K562 (cell line): ENCODE measurements at regions not wholly inside any gene's neighbourhood (a gene's known extent, or its start where the extent isn't known, plus 50 kb on each side); places are given as distances from the start of the nearest gene placed in this dataset.

Source experiments
- ATAC-seq: fragments of 200-7000 bp; cut with Tn5 transposase; 3 replicates; pipeline ENCODE4 v1.9.1; 2020; ENCODE audit warnings: moderate library complexity
- BruUV-seq: library from RNA; stranded (reverse); fragments of 400-500 nt; replicated peaks from 2 replicates; lab custom pipeline; 2021; lab: Mats Ljungman, UMichigan
- CTCF ChIA-PET: fragments of 300-600 bp; formaldehyde crosslinking; extraction: SDS; loops from one replicate; lab custom pipeline; 2021; ENCODE audit warnings: low intra/inter-chr PET ratio; lab: Yijun Ruan, JAX
- POLR2A ChIA-PET: fragments of 300-600, 350-650 bp; sonication (Branson Sonifier 250); formaldehyde crosslinking; extraction: SDS; loops from one replicate; lab custom pipeline; 2021; ENCODE audit warnings: antibody characterized with exemption, inconsistent platforms; lab: Yijun Ruan, JAX
- DNase-seq, 4 experiments: peaks; one replicate each; pipeline versions ENCODE4 v3.0.0 to v3.0.0-alpha.2; 2011 to 2018; ENCODE audit warnings: low spot score in 3 of 4, mixed read lengths in 3 of 4; ENCODE audit errors: extremely low read depth in 1 of 4
- FAIRE-seq: peaks from 2 replicates; lab custom pipeline; 2011; peaks lifted over from hg19 to GRCh38; lab: Jason Lieb, UNC
- H2AFZ ChIP-seq: 2 replicates; pipeline ENCODE4 v1.6.0; 2011; ENCODE audit warnings: low read depth, low read length, control low read depth, inconsistent platforms
- H3K27ac ChIP-seq: fragments of 200-600 bp; 3 replicates; pipeline ENCODE4 v1.8.0; 2011; ENCODE audit warnings: low read depth, mild to moderate bottlenecking, control low read depth, inconsistent platforms, low read length, moderate library complexity, mixed read lengths; ENCODE audit errors: extremely low read depth
- H3K27me3 ChIP-seq, 2 experiments: fragments of 300-600 bp in 1 of 2; 2 replicates in 1 of 2; 3 replicates in 1 of 2; pipeline versions ENCODE4 v1.6.0 to v1.8.0; 2011; ENCODE audit warnings: inconsistent platforms in 2 of 2, low read length in 2 of 2, mild to moderate bottlenecking in 1 of 2, mixed read lengths in 1 of 2, moderate library complexity in 1 of 2; ENCODE audit not compliant: control insufficient read depth in 2 of 2, insufficient read depth in 2 of 2
- H3K36me3 ChIP-seq: fragments of 300-600 bp; 3 replicates; pipeline ENCODE4 v1.8.0; 2011; ENCODE audit warnings: mild to moderate bottlenecking, low read length, inconsistent platforms; ENCODE audit not compliant: control insufficient read depth, insufficient read depth
- H3K4me1 ChIP-seq, 2 experiments: fragments of 200-600 bp in 1 of 2; replicated peaks in 1 of 2; 2 replicates in 1 of 2; 3 replicates in 1 of 2; pipeline versions ENCODE4 v1.5.1 to v1.8.0; 2011; ENCODE audit warnings: inconsistent platforms in 2 of 2, low read length in 2 of 2, mild to moderate bottlenecking in 1 of 2, mixed read lengths in 1 of 2, moderate library complexity in 1 of 2; ENCODE audit not compliant: control insufficient read depth in 2 of 2, insufficient read depth in 2 of 2
- H3K4me2 ChIP-seq: 2 replicates; pipeline ENCODE4 v1.6.1; 2011; ENCODE audit warnings: low read length, control low read depth, inconsistent platforms, mixed read lengths; ENCODE audit not compliant: insufficient read depth
- H3K4me3 ChIP-seq: fragments of 200-600 bp; sonication (generic), shearing (Covaris generic); 2 replicates; pipeline ENCODE4 v1.5.1; 2016; ENCODE audit warnings: control low read depth, inconsistent platforms
- H3K79me2 ChIP-seq: fragments of 200-600 bp; 3 replicates; pipeline ENCODE4 v1.8.0; 2011; ENCODE audit warnings: low read length, inconsistent platforms; ENCODE audit not compliant: control insufficient read depth, insufficient read depth
- H3K9ac ChIP-seq, 2 experiments: 2 replicates each; pipeline versions ENCODE4 v1.6.0 to v1.6.1; 2011; ENCODE audit warnings: low read depth in 2 of 2, low read length in 2 of 2, control low read depth in 1 of 2, inconsistent platforms in 1 of 2, mild to moderate bottlenecking in 1 of 2, mixed read lengths in 1 of 2; ENCODE audit not compliant: insufficient read depth in 1 of 2
- H3K9me1 ChIP-seq: one replicate; pipeline ENCODE4 v1.6.0; 2011; ENCODE audit warnings: inconsistent platforms, mild to moderate bottlenecking, low read length, moderate library complexity; ENCODE audit not compliant: control insufficient read depth, insufficient read depth
- H3K9me3 ChIP-seq: replicated peaks from 2 replicates; pipeline ENCODE4 v1.5.1; 2011; ENCODE audit warnings: low read depth, low read length, inconsistent platforms; ENCODE audit not compliant: control insufficient read depth, insufficient read depth
- H4K20me1 ChIP-seq: replicated peaks from 2 replicates; pipeline ENCODE4 v1.6.1; 2011; ENCODE audit warnings: low read length, inconsistent platforms, mixed read lengths; ENCODE audit not compliant: control insufficient read depth, insufficient read depth
- BHLHE40 ChIP-seq: IDR thresholded peaks from 2 replicates; pipeline ENCODE4 v1.6.1; 2011; ENCODE audit warnings: low read length, improper control_type of control experiment
- DDX20 ChIP-seq: fragments of 450-650 bp; IDR thresholded peaks from 2 replicates; pipeline ENCODE4 v1.6.1; 2016; ENCODE audit warnings: missing genetic modification characterization, low read depth, mild to moderate bottlenecking, missing compliant biosample characterization, moderate library complexity
- FOS ChIP-seq: IDR thresholded peaks from 3 replicates; pipeline ENCODE4 v1.6.1; 2011; ENCODE audit not compliant: insufficient read length; ENCODE audit errors: extremely low read depth
- IFI16 ChIP-seq: fragments of 250-450 bp; sonication (Bioruptor Pico); IDR thresholded peaks from 2 replicates; pipeline ENCODE4 v2.1.2; 2022; ENCODE audit warnings: mild to moderate bottlenecking, inconsistent platforms
- MTA2 ChIP-seq: fragments of 450-650 bp; IDR thresholded peaks from 2 replicates; pipeline ENCODE4 v1.6.1; 2016; ENCODE audit warnings: low read depth
- NFIC ChIP-seq: fragments of 450-650 bp; IDR thresholded peaks from 2 replicates; pipeline ENCODE4 v1.6.1; 2017; ENCODE audit warnings: mild to moderate bottlenecking, inconsistent platforms
- NRF1 ChIP-seq, 2 experiments: fragments of 450-650 bp; IDR thresholded peaks in 1 of 2; conservative IDR thresholded peaks in 1 of 2; 2 replicates each; pipeline ENCODE4 v1.6.1; 2014; ENCODE audit warnings: mild to moderate bottlenecking in 2 of 2
- PHF21A ChIP-seq: fragments of 450-650 bp; IDR thresholded peaks from 2 replicates; pipeline ENCODE4 v1.6.1; 2017; ENCODE audit warnings: low read depth, borderline replicate concordance
- RBM25 ChIP-seq: fragments of 200-400 bp; formaldehyde crosslinking; IDR thresholded peaks from 2 replicates; pipeline ENCODE4 v1.6.1; 2018; ENCODE audit warnings: low read length, low read depth, moderate library complexity; ENCODE audit not compliant: severe bottlenecking
- RBM39 ChIP-seq: fragments of 200-400 bp; formaldehyde crosslinking; optimal IDR thresholded peaks from 2 replicates; pipeline ENCODE3; 2018; ENCODE audit warnings: low read depth, low read length
- TAF7 ChIP-seq: fragments of 450-650 bp; IDR thresholded peaks from 2 replicates; pipeline ENCODE4 v1.6.1; 2016; ENCODE audit warnings: missing genetic modification characterization, missing compliant biosample characterization
- ZBTB5 ChIP-seq: fragments of 450-650 bp; IDR thresholded peaks from 2 replicates; pipeline ENCODE4 v1.6.1; 2017; ENCODE audit warnings: antibody characterized with exemption
- ZMIZ1 ChIP-seq, 2 experiments: fragments of 150-350 bp in 1 of 2; IDR thresholded peaks; 2 replicates each; pipeline ENCODE4 v1.6.1; 2012 to 2016; ENCODE audit warnings: low read depth in 2 of 2, low read length in 2 of 2, mild to moderate bottlenecking in 1 of 2, moderate library complexity in 1 of 2
- ZNF449 ChIP-seq: fragments of 250-450 bp; sonication (Bioruptor Pico); IDR thresholded peaks from 2 replicates; pipeline ENCODE4 v1.8.0; 2022; ENCODE audit warnings: moderate library complexity, mild to moderate bottlenecking, inconsistent platforms
- ZNF740 ChIP-seq, 3 experiments: fragments of 200-800 bp in 1 of 3; sonication (Bioruptor generic) in 1 of 3; sonication (generic) in 1 of 3; formaldehyde crosslinking in 1 of 3; IDR thresholded peaks; 2 replicates each; pipeline versions ENCODE4 v1.6.1 to v1.8.0; 2016 to 2022; ENCODE audit warnings: mild to moderate bottlenecking in 2 of 3, missing compliant biosample characterization in 2 of 3, missing genetic modification characterization in 2 of 3, missing genetic modification reagents in 1 of 3
- WGBS: fragments of 100-300 bp; shearing (Covaris generic); methylation state at CpG from one replicate; pipeline ENCODE4 v1.1.6; 2016; ENCODE audit warnings: low coverage, mixed read lengths; ENCODE audit not compliant: insufficient coverage; ENCODE audit errors: missing lambda C conversion rate; 5-methylcytosine and 5-hydroxymethylcytosine counted together
- in situ Hi-C: fragments of 300-500 bp; cut with MboI; formaldehyde crosslinking; loops from 4 replicates; pipeline ENCODE4 v1.15.0; 2018; ENCODE audit warnings: inconsistent platforms, mixed read lengths
- intact Hi-C: fragments of 100-400 bp; cut with micrococcal nuclease; formaldehyde crosslinking; loops from 2 replicates; pipeline ENCODE4 v1.14.2; 2022

GRCh38 chr5:165375201-165375600 lies 1869.8 kb downstream of the MAT2B start:
- FAIRE-seq = no peak
- H3K79me2 ChIP-seq = no peaks in the 10 kb centered on the region
- no TSS peak for BruUV-seq
- no peaks in the 10 kb centered on the region for H3K9me1 ChIP-seq
- no peaks in the 10 kb centered on the region for H3K36me3 ChIP-seq
- no peaks in the 10 kb centered on the region for H3K4me1 ChIP-seq
- DNase-seq = no peak
- no peak overlapping the region for H2AFZ ChIP-seq
- no peak overlapping the region for H3K27ac ChIP-seq
- no peak overlapping the region for H3K4me2 ChIP-seq
- ChIA-PET POLR2A (no interaction called here), CTCF (no interaction called here)
- H3K9ac ChIP-seq = no peak overlapping the region
- no peak for ATAC-seq
- 0% methylated on average over 2 of the region's 2 CpGs for WGBS
- intact Hi-C loops (no loop called here), in situ Hi-C loops (no loop called here)
- TF ChIP-seq ZMIZ1 (IDR thresholded peaks at IDR 0.05; ENCODE audit: low read depth in 2 of 2, low read length in 2 of 2) = no peak
- no peak for TF ChIP-seq MTA2
- TF ChIP-seq ZBTB5 = no peak
- no peak for TF ChIP-seq RBM25
- no peak for TF ChIP-seq NRF1 (conservative IDR thresholded peaks at IDR 0.05 in 1 of 2, IDR thresholded peaks at IDR 0.05 in 1 of 2)
- no peak for TF ChIP-seq NFIC
- TF ChIP-seq FOS = no peak
- TF ChIP-seq PHF21A = no peak
- TF ChIP-seq ZNF740 (CRISPR knock-in tag; IDR thresholded peaks at IDR 0.05) = no peak
- TF ChIP-seq ZNF740 (tag; IDR thresholded peaks at IDR 0.05) = no peak
- TF ChIP-seq ZNF449 = no peak
- no peak for TF ChIP-seq RBM39
- TF ChIP-seq TAF7 (tag) = no peak
- no peak for TF ChIP-seq BHLHE40
- TF ChIP-seq IFI16 (CRISPR knock-in tag) = no peak
- no peak for TF ChIP-seq DDX20 (tag)
- no peaks in the 10 kb centered on the region for H3K9me3 ChIP-seq
- H3K27me3 ChIP-seq = no peaks in the 10 kb centered on the region
- no peaks in the 10 kb centered on the region for H4K20me1 ChIP-seq
- no peak overlapping the region for H3K4me3 ChIP-seq
